NB4 (cell line): ENCODE measurements at regions not wholly inside any gene's neighbourhood (a gene's known extent, or its start where the extent isn't known, plus 50 kb on each side); places are given as distances from the start of the nearest gene placed in this dataset.

Experiments
- DNase-seq: peaks from one replicate; pipeline ENCODE4 v3.0.0; 2010; ENCODE audit warnings: low read depth
- H3K4me3 ChIP-seq: one replicate; pipeline ENCODE4 v1.5.1; 2011; ENCODE audit warnings: mild to moderate bottlenecking, low read depth, low read length, moderate library complexity
- MAX ChIP-seq: IDR thresholded peaks from 2 replicates; pipeline ENCODE4 v1.6.1; 2011; ENCODE audit warnings: low read depth, low read length
- MYC ChIP-seq: IDR thresholded peaks from 2 replicates; pipeline ENCODE4 v1.6.1; 2011; ENCODE audit warnings: low read depth, low read length
- POLR2A ChIP-seq: IDR thresholded peaks from 2 replicates; pipeline ENCODE4 v1.6.1; 2011; ENCODE audit warnings: mild to moderate bottlenecking; ENCODE audit not compliant: insufficient read length; ENCODE audit errors: extremely low read depth
- TF ChIP-seq, protein P1 (sequence below): IDR thresholded peaks from one replicate; pipeline ENCODE4 v1.5.1; 2012; ENCODE audit warnings: low read depth, low read length

DNA sequence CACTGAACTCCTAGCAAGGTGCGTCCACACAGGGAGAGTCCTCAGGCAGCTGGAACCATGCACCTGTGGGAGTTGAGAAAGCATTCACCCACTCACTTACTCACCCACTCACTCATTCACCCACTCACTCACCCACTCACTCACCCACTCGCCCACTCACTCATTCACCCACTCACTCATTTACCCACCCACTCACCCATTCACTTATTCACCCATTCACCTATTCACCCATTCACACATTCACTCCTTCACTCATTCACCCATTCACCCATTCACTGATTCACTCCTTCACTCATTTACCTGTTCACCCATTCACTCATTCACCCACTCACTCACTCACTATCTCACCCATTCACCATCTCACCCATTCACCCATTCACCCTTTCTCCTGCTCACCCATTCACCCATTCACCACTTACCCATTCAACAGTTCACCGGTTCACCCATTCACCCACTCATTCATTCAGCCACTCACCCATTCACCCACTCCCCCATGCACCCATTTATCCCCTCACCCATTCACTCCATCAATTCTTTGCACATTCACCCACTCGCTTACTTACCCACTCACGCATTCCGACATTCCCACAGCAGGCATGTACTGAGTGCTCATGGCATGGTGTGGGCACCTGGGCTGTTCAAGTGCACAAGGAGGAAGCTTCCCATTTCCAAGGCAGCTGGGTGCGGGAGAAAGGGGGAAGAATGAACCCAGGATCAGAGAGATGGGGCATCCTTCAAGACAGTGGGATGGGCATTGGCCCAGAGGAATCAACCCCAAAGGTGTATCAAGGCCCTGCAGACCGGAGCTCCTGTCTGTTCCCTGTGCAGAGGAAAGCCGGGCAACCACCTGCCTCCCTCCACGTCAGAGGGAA, 135.2 kb upstream of the C14orf180 start:
- H3K4me3 ChIP-seq: no peak overlapping the region
- DNase-seq: no peak
- TF ChIP-seq MYC (no peak), POLR2A (no peak), MAX (no peak)
- TF ChIP-seq, protein P1, sequence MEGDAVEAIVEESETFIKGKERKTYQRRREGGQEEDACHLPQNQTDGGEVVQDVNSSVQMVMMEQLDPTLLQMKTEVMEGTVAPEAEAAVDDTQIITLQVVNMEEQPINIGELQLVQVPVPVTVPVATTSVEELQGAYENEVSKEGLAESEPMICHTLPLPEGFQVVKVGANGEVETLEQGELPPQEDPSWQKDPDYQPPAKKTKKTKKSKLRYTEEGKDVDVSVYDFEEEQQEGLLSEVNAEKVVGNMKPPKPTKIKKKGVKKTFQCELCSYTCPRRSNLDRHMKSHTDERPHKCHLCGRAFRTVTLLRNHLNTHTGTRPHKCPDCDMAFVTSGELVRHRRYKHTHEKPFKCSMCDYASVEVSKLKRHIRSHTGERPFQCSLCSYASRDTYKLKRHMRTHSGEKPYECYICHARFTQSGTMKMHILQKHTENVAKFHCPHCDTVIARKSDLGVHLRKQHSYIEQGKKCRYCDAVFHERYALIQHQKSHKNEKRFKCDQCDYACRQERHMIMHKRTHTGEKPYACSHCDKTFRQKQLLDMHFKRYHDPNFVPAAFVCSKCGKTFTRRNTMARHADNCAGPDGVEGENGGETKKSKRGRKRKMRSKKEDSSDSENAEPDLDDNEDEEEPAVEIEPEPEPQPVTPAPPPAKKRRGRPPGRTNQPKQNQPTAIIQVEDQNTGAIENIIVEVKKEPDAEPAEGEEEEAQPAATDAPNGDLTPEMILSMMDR: no peak

DNA sequence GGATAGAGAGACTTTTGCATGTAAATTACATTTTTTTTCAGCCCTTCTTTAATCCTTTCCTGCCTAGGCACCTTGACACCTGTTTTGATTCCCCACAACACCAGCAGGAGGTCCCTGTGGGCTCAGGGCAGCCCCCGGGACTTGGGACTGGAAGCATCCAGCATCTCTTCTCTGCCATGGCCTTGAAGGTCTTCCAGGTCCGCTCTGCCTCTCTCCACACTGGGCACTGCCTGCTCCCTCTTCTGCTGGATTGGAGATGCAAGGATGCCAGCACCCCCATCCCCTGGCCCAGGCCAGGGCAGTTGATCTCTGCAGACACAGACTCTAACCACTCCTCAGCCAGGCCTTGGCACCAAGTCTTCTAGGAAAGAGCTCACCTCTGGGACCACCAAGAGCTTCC, 134.5 kb upstream of the C14orf180 start:
- no peak overlapping the region for H3K4me3 ChIP-seq
- no peak for DNase-seq
- TF ChIP-seq MAX (no peak), MYC (no peak), POLR2A (no peak)
- TF ChIP-seq, protein P1: no peak

DNA sequence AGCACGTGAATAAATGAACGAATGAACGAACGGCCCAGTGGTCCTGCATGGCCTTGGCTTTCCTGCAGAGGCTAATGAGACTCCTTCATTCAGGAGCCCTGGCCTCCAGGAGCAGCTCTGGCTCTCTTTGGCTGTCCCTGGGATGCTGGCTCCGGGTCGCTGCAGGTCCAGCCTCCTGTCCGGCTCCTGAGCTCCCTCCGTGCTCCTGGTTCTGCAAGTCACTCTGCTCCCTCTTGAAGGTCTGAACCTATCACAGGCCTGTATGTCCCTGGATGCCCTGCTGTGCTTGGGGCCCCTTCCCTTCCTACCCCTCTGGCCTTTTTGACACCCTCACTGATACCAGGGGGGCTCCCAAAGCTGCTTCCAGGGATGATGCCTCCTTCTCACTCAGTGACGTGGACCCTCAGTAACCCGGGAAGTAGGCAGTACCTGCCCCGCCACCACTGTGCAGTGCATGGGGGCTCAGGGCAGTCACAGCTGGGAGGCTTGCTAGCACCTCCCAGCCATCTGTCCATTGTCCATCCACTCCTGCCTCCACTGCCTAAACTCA, 133.7 kb upstream of the C14orf180 start:
- TF ChIP-seq, protein P1: no peak
- no peak for TF ChIP-seq MAX
- TF ChIP-seq POLR2A: no peak
- no peak for TF ChIP-seq MYC
- no peak overlapping the region for H3K4me3 ChIP-seq
- DNase-seq: no peak

- no peak for DNase-seq
- TF ChIP-seq POLR2A (no peak), MYC (no peak), MAX (no peak)
- TF ChIP-seq, protein P1: no peak
- H3K4me3 ChIP-seq: no peak overlapping the region
Observed at GRCh38 chr14:104446611-104447010, 133.0 kb upstream of the C14orf180 start.

GRCh38 chr14:104447750-104448149, 131.8 kb upstream of the C14orf180 start:
- TF ChIP-seq MYC (no peak), MAX (no peak), POLR2A (no peak)
- TF ChIP-seq, protein P1: no peak
- no peak for DNase-seq
- no peak overlapping the region for H3K4me3 ChIP-seq
